HCT116 (cell line): ENCODE measurements at regions not wholly inside any gene's neighbourhood (a gene's known extent, or its start where the extent isn't known, plus 50 kb on each side); places are given as distances from the start of the nearest gene placed in this dataset.
"Not testable (repeated sequence)": the region's sequence is repeated elsewhere in the genome, so short reads cannot be mapped to it uniquely, and the experiment has no call there.

Experiments
- ATAC-seq: fragments of 200-7000 bp; cut with Tn5 transposase; 2 replicates; pipeline ENCODE4 v1.9.1; 2020; ENCODE audit warnings: mild to moderate bottlenecking, moderate library complexity
- BruUV-seq: library from RNA; stranded (reverse); fragments of 400-500 nt; replicated peaks from 2 replicates; lab custom pipeline; 2021; lab: Mats Ljungman, UMichigan
- CTCF ChIA-PET: fragments of 300-600 bp; sonication (Branson Sonifier 250); formaldehyde crosslinking; loops from one replicate; lab custom pipeline; 2021; ENCODE audit warnings: antibody characterized with exemption; lab: Charles Lee
- POLR2A ChIA-PET: fragments of 300-600, 350-600 bp; sonication (Branson Sonifier 250); formaldehyde crosslinking; loops from one replicate; lab custom pipeline; 2021; ENCODE audit warnings: antibody characterized with exemption; lab: Charles Lee
- RAD21 ChIA-PET, 2 experiments: fragments of 300-600 bp; sonication (Branson Sonifier 250); formaldehyde crosslinking; loops; one replicate each; lab custom pipeline; 2023; ENCODE audit warnings: low total read pairs in 2 of 2; ENCODE audit not compliant: uncharacterized antibody in 2 of 2, unreplicated experiment in 2 of 2, low non-redundant PET in 1 of 2; lab: Charles Lee
- DNase-seq: peaks from one replicate; pipeline ENCODE4 v3.0.0-alpha.2; 2010; ENCODE audit warnings: low read depth, low spot score
- H2AFZ ChIP-seq: fragments of 200-600 bp; shearing (Covaris generic), sonication (generic); 2 replicates; pipeline ENCODE4 v1.6.1; 2017; ENCODE audit warnings: low read depth, mixed run types, mixed read lengths, antibody characterized with exemption, low read length; ENCODE audit not compliant: poor library complexity, severe bottlenecking
- H3K27ac ChIP-seq: 2 replicates; pipeline ENCODE4 v1.5.1; 2012; ENCODE audit warnings: low read depth, low read length
- H3K27me3 ChIP-seq: fragments of 200-600 bp; sonication (generic); 2 replicates; pipeline ENCODE4 v1.6.1; 2016; ENCODE audit warnings: mixed run types, low read length, mixed read lengths; ENCODE audit not compliant: insufficient read depth
- H3K36me3 ChIP-seq, 2 experiments: fragments of 200-500 bp in 1 of 2; fragments of 200-600 bp in 1 of 2; sonication (Bioruptor generic) in 1 of 2; sonication (generic) in 1 of 2; 2 replicates each; pipeline versions ENCODE4 v1.5.1 to v1.6.1; 2014 to 2016; ENCODE audit warnings: low read length in 2 of 2, inconsistent platforms in 1 of 2, mixed read lengths in 1 of 2, mixed run types in 1 of 2; ENCODE audit not compliant: insufficient read depth in 2 of 2, control insufficient read depth in 1 of 2
- H3K4me1 ChIP-seq, 2 experiments: fragments of 200-600 bp in 1 of 2; sonication (generic) in 1 of 2; 2 replicates each; pipeline versions ENCODE4 v1.5.1 to v1.6.1; 2012 to 2017; ENCODE audit warnings: low read length in 2 of 2, inconsistent platforms in 1 of 2, mild to moderate bottlenecking in 1 of 2, mixed read lengths in 1 of 2, mixed run types in 1 of 2, moderate library complexity in 1 of 2; ENCODE audit not compliant: insufficient read depth in 2 of 2, control insufficient read depth in 1 of 2
- H3K4me2 ChIP-seq: fragments of 200-600 bp; sonication (generic); 2 replicates; pipeline ENCODE4 v1.6.1; 2017; ENCODE audit warnings: mixed run types, low read length, mixed read lengths
- H3K4me3 ChIP-seq, 2 experiments: fragments of 200-600 bp in 1 of 2; sonication (generic) in 1 of 2; replicated peaks in 1 of 2; 2 replicates each; pipeline ENCODE4 v1.5.1; 2011 to 2016; ENCODE audit warnings: low read length in 2 of 2, control low read depth in 1 of 2, low read depth in 1 of 2, mild to moderate bottlenecking in 1 of 2, mixed read lengths in 1 of 2, mixed run types in 1 of 2
- H3K79me2 ChIP-seq: fragments of 200-600 bp; sonication (generic); 2 replicates; pipeline ENCODE4 v1.6.1; 2017; ENCODE audit warnings: mild to moderate bottlenecking, mixed run types, low read length, moderate library complexity, mixed read lengths; ENCODE audit not compliant: insufficient read depth
- H3K9ac ChIP-seq: fragments of 200-600 bp; sonication (generic); 2 replicates; pipeline ENCODE4 v1.6.1; 2016; ENCODE audit warnings: low read length, mixed read lengths
- H3K9me2 ChIP-seq: fragments of 200-600 bp; sonication (generic), shearing (Covaris generic); 2 replicates; pipeline ENCODE4 v1.6.1; 2017; ENCODE audit warnings: mixed run types, mild to moderate bottlenecking, moderate library complexity; ENCODE audit not compliant: insufficient read depth
- H3K9me3 ChIP-seq, 2 experiments: fragments of 200-500 bp in 1 of 2; fragments of 200-600 bp in 1 of 2; sonication (Bioruptor generic) in 1 of 2; sonication (generic) in 1 of 2; 2 replicates each; pipeline ENCODE4 v1.6.1; 2014 to 2017; ENCODE audit warnings: low read length in 2 of 2, mixed read lengths in 2 of 2, inconsistent platforms in 1 of 2, low read depth in 1 of 2, mild to moderate bottlenecking in 1 of 2, mixed run types in 1 of 2, moderate library complexity in 1 of 2; ENCODE audit not compliant: control insufficient read depth in 1 of 2, insufficient read depth in 1 of 2
- H4K20me1 ChIP-seq: fragments of 200-600 bp; sonication (generic), shearing (Covaris generic); 2 replicates; pipeline ENCODE4 v1.6.1; 2017; ENCODE audit warnings: mixed run types, mild to moderate bottlenecking, moderate library complexity; ENCODE audit not compliant: insufficient read depth
- ATF3 ChIP-seq: IDR thresholded peaks from 2 replicates; pipeline ENCODE4 v1.6.1; 2012
- CBX3 ChIP-seq: IDR thresholded peaks from 2 replicates; pipeline ENCODE4 v1.6.1; 2012; ENCODE audit warnings: low read depth
- JUND ChIP-seq: IDR thresholded peaks from 2 replicates; pipeline ENCODE4 v1.6.1; 2012
- REST ChIP-seq: IDR thresholded peaks from 2 replicates; pipeline ENCODE4 v1.6.1; 2012; ENCODE audit warnings: low read depth
- SRF ChIP-seq: IDR thresholded peaks from 2 replicates; pipeline ENCODE4 v1.6.1; 2012; ENCODE audit warnings: low read depth
- TCF7L2 ChIP-seq: IDR thresholded peaks from 2 replicates; pipeline ENCODE4 v1.7.0; 2011; ENCODE audit warnings: borderline replicate concordance, inconsistent platforms; ENCODE audit not compliant: insufficient read depth, insufficient read length; ENCODE audit errors: extremely low read depth
- intact Hi-C: fragments of 100-400 bp; cut with micrococcal nuclease; formaldehyde crosslinking; loops from 2 replicates; pipeline ENCODE4 v1.10.0; 2022

DNA sequence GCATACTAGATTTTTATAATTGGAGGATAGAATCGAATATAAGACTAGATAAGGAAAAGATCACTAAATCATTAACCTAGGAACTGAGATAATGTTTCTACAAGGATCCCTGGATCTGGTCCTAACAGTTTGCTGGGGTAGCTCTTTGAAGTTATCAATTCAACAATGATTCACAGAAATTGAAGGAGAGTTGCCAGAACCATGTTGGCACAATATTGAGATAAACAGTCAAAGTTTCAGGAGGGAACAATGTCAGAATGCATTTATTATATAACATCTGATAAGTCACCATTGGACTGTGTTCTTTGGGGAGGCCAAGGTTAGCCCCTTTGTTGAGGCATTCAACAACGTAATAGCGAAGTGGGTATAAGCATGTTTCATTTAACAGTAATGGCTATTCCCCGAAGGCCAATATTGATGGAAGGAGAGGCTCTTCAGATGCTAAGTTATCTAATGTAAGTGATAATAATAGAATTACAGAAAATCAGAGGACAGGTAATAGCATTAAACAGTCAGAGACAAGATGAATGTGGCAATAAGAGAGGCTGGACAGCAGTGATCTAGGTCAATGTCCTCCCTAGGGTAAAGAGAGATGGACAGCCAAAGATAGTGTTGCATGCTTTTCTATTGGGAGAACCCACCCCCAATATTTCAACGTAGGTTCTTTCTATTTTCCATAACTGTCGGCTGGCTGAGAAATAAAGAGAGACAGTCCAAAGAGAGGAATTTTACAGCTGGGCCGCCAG is 604.8 kb upstream of the GYPC start:
- H3K27me3 ChIP-seq: no peaks in the 10 kb centered on the region
- H3K27ac ChIP-seq: no peak overlapping the region
- no peaks in the 10 kb centered on the region for H3K79me2 ChIP-seq
- ATAC-seq: no peak
- ChIA-PET CTCF (no interaction called here), POLR2A (no interaction called here), RAD21 (no interaction called here)
- no peaks in the 10 kb centered on the region for H3K36me3 ChIP-seq
- no peak overlapping the region for H3K9ac ChIP-seq
- no peaks in the 10 kb centered on the region for H3K9me2 ChIP-seq
- H2AFZ ChIP-seq: no peak overlapping the region
- TF ChIP-seq SRF (no peak), REST (no peak), TCF7L2 (no peak), ATF3 (no peak), JUND (no peak), CBX3 (no peak)
- DNase-seq: no peak
- H3K4me3 ChIP-seq: no peak overlapping the region
- no peaks in the 10 kb centered on the region for H3K4me1 ChIP-seq
- BruUV-seq: no TSS peak
- peaks cover 3 to 20% of the 10 kb centered on the region in 2 experiments; a peak in 2 of 4 replicates for H3K9me3 ChIP-seq
- no peaks in the 10 kb centered on the region for H4K20me1 ChIP-seq
- no peak overlapping the region for H3K4me2 ChIP-seq
- intact Hi-C loops: no loop called here

GRCh38 chr2:126051737-126052240 is 604.2 kb upstream of the GYPC start:
- H4K20me1 ChIP-seq, H3K9ac ChIP-seq, H3K79me2 ChIP-seq, H3K4me1 ChIP-seq, intact Hi-C loops, RAD21 ChIA-PET, H3K4me3 ChIP-seq, H2AFZ ChIP-seq, DNase-seq, H3K9me2 ChIP-seq, H3K27me3 ChIP-seq, ATAC-seq, BruUV-seq, H3K27ac ChIP-seq, H3K36me3 ChIP-seq, CTCF ChIA-PET, H3K4me2 ChIP-seq, POLR2A ChIA-PET: not testable (repeated sequence)
- H3K9me3 ChIP-seq: peaks cover 3 to 20% of the 10 kb centered on the region in 2 experiments; a peak in 2 of 4 replicates
